ENCODE measurements at regions not wholly inside any gene's neighbourhood (a gene's known extent, or its start where the extent isn't known, plus 50 kb on each side); places are given as distances from the start of the nearest gene placed in this dataset.

GRCh38 chr3:130259166-130259874 lies 86.2 kb upstream of the COL6A5 start:
- no peak for DNase-seq (ENCODE audit: low spot score)
- in situ Hi-C loops (cut with MboI; ENCODE audit: low sequenced_read_pairs, unreplicated experiment) = no loop called here
- TF ChIP-seq CTCF (IDR thresholded peaks at IDR 0.05; ENCODE audit: borderline replicate concordance, control extremely low read depth, extremely low read depth, insufficient read depth, missing control alignments) = no peak

- no peak for TF ChIP-seq CTCF (IDR thresholded peaks at IDR 0.05; ENCODE audit: borderline replicate concordance, control extremely low read depth, extremely low read depth, insufficient read depth, missing control alignments)
- in situ Hi-C loops (cut with MboI; ENCODE audit: low sequenced_read_pairs, unreplicated experiment) = no loop called here
- DNase-seq (ENCODE audit: low spot score) = no peak
Observed at GRCh38 chr3:130260918-130261317, 84.6 kb upstream of the COL6A5 start.

- in situ Hi-C loops (cut with MboI; ENCODE audit: low sequenced_read_pairs, unreplicated experiment) = no loop called here
- no peak for DNase-seq (ENCODE audit: low spot score)
- TF ChIP-seq CTCF (IDR thresholded peaks at IDR 0.05; ENCODE audit: borderline replicate concordance, control extremely low read depth, extremely low read depth, insufficient read depth, missing control alignments) = no peak
Observed at GRCh38 chr3:130263708-130264107, 81.8 kb upstream of the COL6A5 start.

GRCh38 chr3:130266817-130267216 lies 78.7 kb upstream of the COL6A5 start:
- TF ChIP-seq CTCF (IDR thresholded peaks at IDR 0.05; ENCODE audit: borderline replicate concordance, control extremely low read depth, extremely low read depth, insufficient read depth, missing control alignments) = no peak
- in situ Hi-C loops (cut with MboI; ENCODE audit: low sequenced_read_pairs, unreplicated experiment) = no loop called here
- DNase-seq (ENCODE audit: low spot score) = no peak

GRCh38 chr3:130276203-130276803 lies 69.2 kb upstream of the COL6A5 start:
- DNase-seq (ENCODE audit: low spot score) = peak; percentile 70
- TF ChIP-seq CTCF (IDR thresholded peaks at IDR 0.05; ENCODE audit: borderline replicate concordance, control extremely low read depth, extremely low read depth, insufficient read depth, missing control alignments) = peak; percentile 65
- in situ Hi-C loops (cut with MboI; ENCODE audit: low sequenced_read_pairs, unreplicated experiment) = no loop called here

- in situ Hi-C loops (cut with MboI; ENCODE audit: low sequenced_read_pairs, unreplicated experiment) = no loop called here
- no peak for TF ChIP-seq CTCF (IDR thresholded peaks at IDR 0.05; ENCODE audit: borderline replicate concordance, control extremely low read depth, extremely low read depth, insufficient read depth, missing control alignments)
- DNase-seq (ENCODE audit: low spot score) = no peak
Observed at GRCh38 chr3:130288670-130289069, 56.8 kb upstream of the COL6A5 start.

Data from GM13976 (cell line).